ENCODE measurements at regions not wholly inside any gene's neighbourhood (a gene's known extent, or its start where the extent isn't known, plus 50 kb on each side); places are given as distances from the start of the nearest gene placed in this dataset.

GRCh38 chr14:65828396-65828795 lies 415.9 kb downstream of the FUT8 start:
- no peak overlapping the region for H3K27ac Mint-ChIP-seq
- H3K27me3 ChIP-seq (ENCODE audit: control insufficient read depth in 2 of 2, insufficient read depth in 2 of 2, low read length in 2 of 2), result no peaks in the 10 kb centered on the region
- no peaks in the 10 kb centered on the region for H3K36me3 ChIP-seq (ENCODE audit: control insufficient read depth in 2 of 3, insufficient read depth in 3 of 3, low read length in 3 of 3)
- H3K9me3 Mint-ChIP-seq, result peaks cover 0 to 5% (median 0%) of the 10 kb centered on the region in 11 donors
- peaks cover 0 to 20% (median 5%) of the 10 kb centered on the region in 5 donors for H3K36me3 Mint-ChIP-seq
- CTCF ChIA-PET, result interaction anchor here (0.5 to 2.0 kb wide), 7 partner anchors 12 to 415 kb away, joined by 3 to 6 read pairs (median 3); no protein-coding TSS in a partner anchor
- H3K27me3 Mint-ChIP-seq, result peaks cover 0 to 12% (median 0%) of the 10 kb centered on the region in 5 donors
- intact Hi-C loops (cut with micrococcal nuclease), result loop anchor here in 1 of 2 donors (5.0 kb wide), 1 partner anchor 34 kb away; no protein-coding TSS in a partner anchor
- ATAC-seq (no peak), DNase-seq (no peak)
- no peak overlapping the region for H3K27ac ChIP-seq (ENCODE audit: low read depth, low read length)
- H3K4me1 ChIP-seq (ENCODE audit: control insufficient read depth in 2 of 2, insufficient read depth in 2 of 2, low read length in 2 of 2), result peaks cover 8 to 12% of the 10 kb centered on the region in 2 donors
- H3K9me3 ChIP-seq (ENCODE audit: control insufficient read depth in 2 of 3, low read length in 3 of 3), result no peaks in the 10 kb centered on the region
- no peak overlapping the region for H3K4me3 Mint-ChIP-seq
- H3K4me1 Mint-ChIP-seq, result peaks cover 10 to 53% (median 27%) of the 10 kb centered on the region in 7 donors
- POLR2A ChIA-PET, result interaction anchor here (0.8 to 1.6 kb wide), 3 partner anchors 9 to 416 kb away, joined by 3 to 7 read pairs (median 3); partner anchors contain the start of gene FUT8
- H3K4me3 ChIP-seq (ENCODE audit: low read length), result no peak overlapping the region

GRCh38 chr14:65832431-65833266 lies 420.1 kb downstream of the FUT8 start:
- Histone ChIP-seq H3K27me3 (ENCODE audit: control insufficient read depth in 2 of 2, insufficient read depth in 2 of 2, low read length in 2 of 2) (no peaks in the 10 kb centered on the region), H3K36me3 (ENCODE audit: control insufficient read depth in 2 of 3, insufficient read depth in 3 of 3, low read length in 3 of 3) (no peaks in the 10 kb centered on the region), H3K9me3 (ENCODE audit: control insufficient read depth in 2 of 3, low read length in 3 of 3) (no peaks in the 10 kb centered on the region), H3K4me3 (ENCODE audit: low read length) (no peak overlapping the region), H3K27ac (ENCODE audit: low read depth, low read length) (no peak overlapping the region), H3K4me1 (ENCODE audit: control insufficient read depth in 2 of 2, insufficient read depth in 2 of 2, low read length in 2 of 2) (peaks cover 0 to 14% of the 10 kb centered on the region in 2 donors)
- intact Hi-C loops (cut with micrococcal nuclease), result no loop called here
- Mint-ChIP-seq H3K4me1 (peaks cover 19 to 65% (median 50%) of the 10 kb centered on the region in 7 donors), H3K9me3 (peaks cover 0 to 5% (median 0%) of the 10 kb centered on the region in 11 donors), H3K36me3 (peaks cover 0 to 25% (median 5%) of the 10 kb centered on the region in 5 donors), H3K27me3 (peaks cover 0 to 7% (median 0%) of the 10 kb centered on the region in 5 donors), H3K27ac (peak overlapping the region in 3 of 9 donors; percentile 38 to 51 (median 51)), H3K4me3 (no peak overlapping the region)
- ATAC-seq (no peak), DNase-seq (no peak)
- ChIA-PET POLR2A (interaction anchor here (1.6 kb wide), 1 partner anchor 14 kb away, joined by 9 read pairs; no protein-coding TSS in a partner anchor), CTCF (interaction anchor here (0.5 to 2.1 kb wide), 5 partner anchors 8 to 1347 kb away, joined by 3 to 9 read pairs (median 4); no protein-coding TSS in a partner anchor)

GRCh38 chr14:65833267-65833880 lies 420.8 kb downstream of the FUT8 start:
- H3K36me3 ChIP-seq (ENCODE audit: control insufficient read depth in 2 of 3, insufficient read depth in 3 of 3, low read length in 3 of 3), result no peaks in the 10 kb centered on the region
- CTCF ChIA-PET, result interaction anchor here (0.6 to 2.1 kb wide), 5 partner anchors 8 to 1348 kb away, joined by 3 to 9 read pairs (median 3); no protein-coding TSS in a partner anchor
- Mint-ChIP-seq H3K27ac (peak overlapping the region in 4 of 9 donors; percentile 13 to 83 (median 44)), H3K36me3 (peaks cover 0 to 27% (median 5%) of the 10 kb centered on the region in 5 donors), H3K4me3 (peak overlapping the region in 1 of 10 donors; percentile 3), H3K9me3 (peaks cover 0 to 5% (median 0%) of the 10 kb centered on the region in 11 donors), H3K4me1 (peaks cover 26 to 65% (median 51%) of the 10 kb centered on the region in 7 donors), H3K27me3 (peaks cover 0 to 4% (median 0%) of the 10 kb centered on the region in 5 donors)
- no peak overlapping the region for H3K27ac ChIP-seq (ENCODE audit: low read depth, low read length)
- H3K4me1 ChIP-seq (ENCODE audit: control insufficient read depth in 2 of 2, insufficient read depth in 2 of 2, low read length in 2 of 2), result peaks cover 6 to 21% of the 10 kb centered on the region in 2 donors
- no peaks in the 10 kb centered on the region for H3K27me3 ChIP-seq (ENCODE audit: control insufficient read depth in 2 of 2, insufficient read depth in 2 of 2, low read length in 2 of 2)
- intact Hi-C loops (cut with micrococcal nuclease), result no loop called here
- no peak for ATAC-seq
- DNase-seq, result no peak
- POLR2A ChIA-PET, result interaction anchor here (1.6 kb wide), 1 partner anchor 14 kb away, joined by 9 read pairs; no protein-coding TSS in a partner anchor
- no peaks in the 10 kb centered on the region for H3K9me3 ChIP-seq (ENCODE audit: control insufficient read depth in 2 of 3, low read length in 3 of 3)
- no peak overlapping the region for H3K4me3 ChIP-seq (ENCODE audit: low read length)

GRCh38 chr14:65834051-65834450 lies 421.5 kb downstream of the FUT8 start:
- Mint-ChIP-seq H3K27ac (peak overlapping the region in 3 of 9 donors; percentile 13 to 38 (median 34)), H3K4me1 (peaks cover 31 to 68% (median 55%) of the 10 kb centered on the region in 7 donors), H3K36me3 (peaks cover 0 to 29% (median 5%) of the 10 kb centered on the region in 5 donors), H3K4me3 (no peak overlapping the region), H3K27me3 (peaks cover 0 to 4% (median 0%) of the 10 kb centered on the region in 5 donors), H3K9me3 (peaks cover 0 to 5% (median 0%) of the 10 kb centered on the region in 11 donors)
- ChIA-PET CTCF (interaction anchor here (0.7 to 2.1 kb wide), 3 partner anchors 9 to 15 kb away, joined by 3 to 9 read pairs (median 3); no protein-coding TSS in a partner anchor), POLR2A (no interaction called here)
- no peak for DNase-seq
- Histone ChIP-seq H3K36me3 (ENCODE audit: control insufficient read depth in 2 of 3, insufficient read depth in 3 of 3, low read length in 3 of 3) (no peaks in the 10 kb centered on the region), H3K4me3 (ENCODE audit: low read length) (no peak overlapping the region), H3K4me1 (ENCODE audit: control insufficient read depth in 2 of 2, insufficient read depth in 2 of 2, low read length in 2 of 2) (peaks cover 11 to 28% of the 10 kb centered on the region in 2 donors), H3K9me3 (ENCODE audit: control insufficient read depth in 2 of 3, low read length in 3 of 3) (no peaks in the 10 kb centered on the region), H3K27ac (ENCODE audit: low read depth, low read length) (no peak overlapping the region), H3K27me3 (ENCODE audit: control insufficient read depth in 2 of 2, insufficient read depth in 2 of 2, low read length in 2 of 2) (no peaks in the 10 kb centered on the region)
- ATAC-seq, result no peak
- intact Hi-C loops (cut with micrococcal nuclease), result no loop called here

GRCh38 chr14:65834812-65835211 lies 422.3 kb downstream of the FUT8 start:
- Mint-ChIP-seq H3K4me1 (peaks cover 37 to 76% (median 58%) of the 10 kb centered on the region in 7 donors), H3K9me3 (peaks cover 0 to 4% (median 0%) of the 10 kb centered on the region in 11 donors), H3K27me3 (peaks cover 0 to 4% (median 0%) of the 10 kb centered on the region in 5 donors), H3K36me3 (peaks cover 0 to 28% (median 2%) of the 10 kb centered on the region in 5 donors), H3K4me3 (peak overlapping the region in 1 of 10 donors; percentile 41), H3K27ac (peak overlapping the region in 4 of 9 donors; percentile 17 to 73 (median 42))
- no peak for DNase-seq
- CTCF ChIA-PET, result interaction anchor here (0.7 kb wide), 1 partner anchor 15 kb away, joined by 3 read pairs; no protein-coding TSS in a partner anchor
- POLR2A ChIA-PET, result no interaction called here
- Histone ChIP-seq H3K36me3 (ENCODE audit: control insufficient read depth in 2 of 3, insufficient read depth in 3 of 3, low read length in 3 of 3) (no peaks in the 10 kb centered on the region), H3K4me1 (ENCODE audit: control insufficient read depth in 2 of 2, insufficient read depth in 2 of 2, low read length in 2 of 2) (peaks cover 19 to 35% of the 10 kb centered on the region in 2 donors), H3K4me3 (ENCODE audit: low read length) (no peak overlapping the region), H3K9me3 (ENCODE audit: control insufficient read depth in 2 of 3, low read length in 3 of 3) (no peaks in the 10 kb centered on the region), H3K27me3 (ENCODE audit: control insufficient read depth in 2 of 2, insufficient read depth in 2 of 2, low read length in 2 of 2) (no peaks in the 10 kb centered on the region), H3K27ac (ENCODE audit: low read depth, low read length) (no peak overlapping the region)
- intact Hi-C loops (cut with micrococcal nuclease), result no loop called here
- ATAC-seq, result no peak

GRCh38 chr14:65835501-65835900 lies 423.0 kb downstream of the FUT8 start:
- CTCF ChIA-PET, result no interaction called here
- Mint-ChIP-seq H3K36me3 (peaks cover 0 to 24% (median 0%) of the 10 kb centered on the region in 5 donors), H3K27ac (peak overlapping the region in 1 of 9 donors; percentile 17), H3K4me3 (no peak overlapping the region), H3K9me3 (peaks cover 0 to 4% (median 0%) of the 10 kb centered on the region in 11 donors), H3K27me3 (no peaks in the 10 kb centered on the region), H3K4me1 (peaks cover 40 to 77% (median 57%) of the 10 kb centered on the region in 7 donors)
- H3K27ac ChIP-seq (ENCODE audit: low read depth, low read length), result no peak overlapping the region
- DNase-seq (no peak), ATAC-seq (no peak)
- H3K36me3 ChIP-seq (ENCODE audit: control insufficient read depth in 2 of 3, insufficient read depth in 3 of 3, low read length in 3 of 3), result no peaks in the 10 kb centered on the region
- H3K4me3 ChIP-seq (ENCODE audit: low read length), result no peak overlapping the region
- POLR2A ChIA-PET, result no interaction called here
- intact Hi-C loops (cut with micrococcal nuclease), result no loop called here
- no peaks in the 10 kb centered on the region for H3K27me3 ChIP-seq (ENCODE audit: control insufficient read depth in 2 of 2, insufficient read depth in 2 of 2, low read length in 2 of 2)
- H3K4me1 ChIP-seq (ENCODE audit: control insufficient read depth in 2 of 2, insufficient read depth in 2 of 2, low read length in 2 of 2), result peaks cover 22 to 40% of the 10 kb centered on the region in 2 donors
- H3K9me3 ChIP-seq (ENCODE audit: control insufficient read depth in 2 of 3, low read length in 3 of 3), result no peaks in the 10 kb centered on the region

Measured in naive thymus-derived CD4-positive, alpha-beta T cell (primary cell).